ENCODE measurements at regions not wholly inside any gene's neighbourhood (a gene's known extent, or its start where the extent isn't known, plus 50 kb on each side); places are given as distances from the start of the nearest gene placed in this dataset.
A peak's percentile ranks its signal among the peaks of the same experiment; 100 is the strongest.

GRCh38 chr12:75960086-75960910, 71.3 kb downstream of the PHLDA1 start (continued):
- TF ChIP-seq ZNF687 (CRISPR knock-in tag; IDR thresholded peaks at IDR 0.05), result peak; percentile 18; the same call in 1 of the 2 replicates
- TF ChIP-seq FOXP1 (IDR thresholded peaks at IDR 0.05), result no peak
- TF ChIP-seq FOXP1 (CRISPR knock-in tag; IDR thresholded peaks at IDR 0.05), result peak; percentile 64; the same call in 1 of the 2 replicates
- TF ChIP-seq TP53 (CRISPR knock-in tag; conservative IDR thresholded peaks at IDR 0.05), result no peak
- TF ChIP-seq ZNF430 (CRISPR knock-in tag; IDR thresholded peaks at IDR 0.05), result no peak
- no peak for TF ChIP-seq SALL2 (CRISPR knock-in tag; IDR thresholded peaks at IDR 0.05)
- peak; percentile 15; the same call in 1 of the 2 replicates for TF ChIP-seq IRF2 (CRISPR knock-in tag; IDR thresholded peaks at IDR 0.05)
- TF ChIP-seq FOSL2 (CRISPR knock-in tag; IDR thresholded peaks at IDR 0.05), result peak; percentile 79
- 0 out of 2 replicates have a peak, but pooled peaks have one; percentile 21 for TF ChIP-seq ZFX (CRISPR knock-in tag; IDR thresholded peaks at IDR 0.05; ENCODE audit: low read depth)
- peak; percentile 54; the same call in 1 of the 2 replicates for TF ChIP-seq ELF3 (CRISPR knock-in tag; IDR thresholded peaks at IDR 0.05)
- TF ChIP-seq HNF4G (IDR thresholded peaks at IDR 0.05; ENCODE audit: borderline replicate concordance, low read depth, low read length), result peak; percentile 22; the same call in 1 of the 2 replicates
- no peak for TF ChIP-seq HNF4G (CRISPR knock-in tag; IDR thresholded peaks at IDR 0.05; ENCODE audit: borderline replicate concordance, low read depth)
- no peak for TF ChIP-seq SRY (CRISPR knock-in tag; IDR thresholded peaks at IDR 0.05)
- no peak for TF ChIP-seq RBM39 (IDR thresholded peaks at IDR 0.05; ENCODE audit: low read depth, low read length, poor library complexity, severe bottlenecking)
- TF ChIP-seq ZNF510 (CRISPR knock-in tag; IDR thresholded peaks at IDR 0.05; ENCODE audit: low read depth), result no peak
- peak; percentile 42; the same call in 1 of the 2 replicates for TF ChIP-seq ZBTB40 (IDR thresholded peaks at IDR 0.05)
- TF ChIP-seq ZBTB40 (CRISPR knock-in tag; IDR thresholded peaks at IDR 0.05), result peak; percentile 92
